ENCODE measurements at regions not wholly inside any gene's neighbourhood (a gene's known extent, or its start where the extent isn't known, plus 50 kb on each side); places are given as distances from the start of the nearest gene placed in this dataset.
A peak's percentile ranks its signal among the peaks of the same experiment; 100 is the strongest.

- intact Hi-C loops (cut with micrococcal nuclease; ENCODE audit: unreplicated experiment): loop anchor here (5.0 to 10.0 kb wide), 3 partner anchors 141 to 1062 kb away; partner anchors contain the start of gene SYK
- BruUV-seq (replicated peaks): no TSS peak
- H3K4me3 ChIP-seq (ENCODE audit: low read depth, low read length, poor library complexity, severe bottlenecking): peak overlapping the region; percentile 24
Observed at GRCh38 chr9:89743216-89743572, 138.4 kb downstream of the GADD45G start.

DNA sequence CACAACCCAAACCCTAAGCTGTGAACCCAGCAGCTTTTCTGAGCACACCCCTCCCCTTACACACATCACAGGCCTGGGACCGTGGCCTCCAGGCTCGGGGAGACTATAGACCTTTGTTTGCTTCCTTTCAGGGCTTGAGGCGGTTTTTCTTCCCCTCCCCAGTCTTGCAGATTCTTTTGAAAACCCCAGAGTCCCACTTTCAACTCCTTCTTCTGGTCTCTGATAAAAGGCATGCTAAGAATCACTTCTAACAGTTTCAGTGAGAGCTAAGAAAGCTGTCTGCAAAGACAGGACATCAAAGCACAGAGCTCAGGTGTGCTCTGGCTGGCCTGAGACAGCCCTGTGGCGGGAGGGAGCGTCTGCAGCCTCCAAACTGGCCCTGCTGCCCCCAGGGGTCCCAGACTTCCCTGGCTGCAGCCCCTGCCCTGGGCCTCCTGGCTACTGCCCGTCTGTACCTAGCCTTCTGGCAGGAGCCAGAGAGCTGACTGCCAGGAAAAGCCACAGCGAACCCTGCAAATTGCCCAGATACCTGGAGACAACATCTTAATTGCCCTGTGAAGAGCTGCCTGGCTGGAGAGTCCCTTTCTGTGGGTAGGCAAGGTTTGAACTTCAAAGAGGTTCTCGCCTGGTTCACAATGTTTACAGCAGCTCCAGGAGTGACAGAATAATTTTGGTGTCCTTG lies 138.9 kb downstream of the GADD45G start:
- peaks cover 80% of the 10 kb centered on the region for H3K4me1 ChIP-seq (ENCODE audit: insufficient read depth, low read length, poor library complexity, severe bottlenecking)
- H3K4me3 ChIP-seq (ENCODE audit: low read depth, low read length, poor library complexity, severe bottlenecking): peak overlapping the region; percentile 24
- H3K36me3 ChIP-seq (ENCODE audit: insufficient read depth, low read length): no peaks in the 10 kb centered on the region
- H3K9me3 ChIP-seq (ENCODE audit: low read length): no peaks in the 10 kb centered on the region
- TF ChIP-seq CTCF (conservative IDR thresholded peaks at IDR 0.05; ENCODE audit: low read length) (no peak), EZH2phosphoT487 (IDR thresholded peaks at IDR 0.05; ENCODE audit: borderline replicate concordance, low read depth, low read length) (no peak)
- H3K79me2 ChIP-seq (ENCODE audit: insufficient read depth, low read depth, low read length): no peaks in the 10 kb centered on the region
- CTCF ChIA-PET (ENCODE audit: unreplicated experiment): interaction anchor here (1.0 to 1.5 kb wide), 3 partner anchors 11 to 73 kb away, joined by 3 read pairs; no protein-coding TSS in a partner anchor
- peak overlapping the region; percentile 58 for H3K4me2 ChIP-seq (ENCODE audit: low read length)
- peak overlapping the region; percentile 93 for H3K27ac ChIP-seq (ENCODE audit: low read depth, low read length, poor library complexity, severe bottlenecking)
- no TSS peak for BruUV-seq (replicated peaks)
- peak; percentile 78 for DNase-seq (ENCODE audit: low spot score)
- no peaks in the 10 kb centered on the region for H4K20me1 ChIP-seq (ENCODE audit: insufficient read depth, low read length)
- intact Hi-C loops (cut with micrococcal nuclease; ENCODE audit: unreplicated experiment): loop anchor here (5.0 to 10.0 kb wide), 3 partner anchors 141 to 1061 kb away; partner anchors contain the start of gene SYK
- H2AFZ ChIP-seq (ENCODE audit: low read length): peak overlapping the region; percentile 73
- H3K9me2 ChIP-seq (ENCODE audit: insufficient read depth, low read length): no peaks in the 10 kb centered on the region
- POLR2A ChIA-PET: interaction anchor here (0.7 to 2.4 kb wide), 10 partner anchors 8 to 1060 kb away, joined by 3 to 7 read pairs (median 4); no protein-coding TSS in a partner anchor

More at GRCh38 chr9:89743216-89743572, 138.4 kb downstream of the GADD45G start:
- Histone ChIP-seq H3K36me3 (ENCODE audit: insufficient read depth, low read length) (no peaks in the 10 kb centered on the region), H3K9me2 (ENCODE audit: insufficient read depth, low read length) (no peaks in the 10 kb centered on the region), H3K9me3 (ENCODE audit: low read length) (no peaks in the 10 kb centered on the region), H3K27ac (ENCODE audit: low read depth, low read length, poor library complexity, severe bottlenecking) (peak overlapping the region; percentile 93), H3K4me1 (ENCODE audit: insufficient read depth, low read length, poor library complexity, severe bottlenecking) (peaks cover 80% of the 10 kb centered on the region), H3K79me2 (ENCODE audit: insufficient read depth, low read depth, low read length) (no peaks in the 10 kb centered on the region), H2AFZ (ENCODE audit: low read length) (peak overlapping the region; percentile 73), H3K4me2 (ENCODE audit: low read length) (peak overlapping the region; percentile 58), H4K20me1 (ENCODE audit: insufficient read depth, low read length) (no peaks in the 10 kb centered on the region)
- TF ChIP-seq EZH2phosphoT487 (IDR thresholded peaks at IDR 0.05; ENCODE audit: borderline replicate concordance, low read depth, low read length) (no peak), CTCF (conservative IDR thresholded peaks at IDR 0.05; ENCODE audit: low read length) (no peak; the same call in 1 of the 2 replicates)
- ChIA-PET POLR2A (interaction anchor here (0.7 to 2.4 kb wide), 9 partner anchors 8 to 76 kb away, joined by 3 to 7 read pairs (median 4); no protein-coding TSS in a partner anchor), CTCF (ENCODE audit: unreplicated experiment) (interaction anchor here (1.0 to 1.5 kb wide), 2 partner anchors 12 to 73 kb away, joined by 3 read pairs; no protein-coding TSS in a partner anchor)
- DNase-seq (ENCODE audit: low spot score): peak; percentile 87

All from OCI-LY7 (cell line).